ENCODE measurements at regions not wholly inside any gene's neighbourhood (a gene's known extent, or its start where the extent isn't known, plus 50 kb on each side); places are given as distances from the start of the nearest gene placed in this dataset.

DNA sequence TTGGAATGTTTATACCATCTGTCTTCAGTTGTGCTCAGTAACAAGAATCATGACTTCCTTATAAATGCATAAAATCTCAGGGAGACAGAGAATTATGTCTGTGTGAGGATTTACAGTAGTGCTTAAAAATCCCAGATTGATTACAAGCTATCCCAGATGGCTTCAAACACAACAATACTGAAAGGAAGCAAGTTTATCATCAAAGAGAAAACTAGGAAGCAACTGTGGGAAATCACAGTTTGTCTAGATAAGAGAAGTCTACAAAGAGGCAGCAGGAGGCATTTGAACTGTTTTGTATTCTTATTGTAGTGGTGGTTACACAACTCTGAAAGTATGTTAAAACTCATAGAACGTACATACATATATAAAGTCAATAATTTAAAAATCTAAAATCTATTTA is 104.4 kb upstream of the SALL4 start:
- TF ChIP-seq EZH2phosphoT487 (IDR thresholded peaks at IDR 0.05; ENCODE audit: borderline replicate concordance, low read length), result no peak
- TF ChIP-seq, protein P1, sequence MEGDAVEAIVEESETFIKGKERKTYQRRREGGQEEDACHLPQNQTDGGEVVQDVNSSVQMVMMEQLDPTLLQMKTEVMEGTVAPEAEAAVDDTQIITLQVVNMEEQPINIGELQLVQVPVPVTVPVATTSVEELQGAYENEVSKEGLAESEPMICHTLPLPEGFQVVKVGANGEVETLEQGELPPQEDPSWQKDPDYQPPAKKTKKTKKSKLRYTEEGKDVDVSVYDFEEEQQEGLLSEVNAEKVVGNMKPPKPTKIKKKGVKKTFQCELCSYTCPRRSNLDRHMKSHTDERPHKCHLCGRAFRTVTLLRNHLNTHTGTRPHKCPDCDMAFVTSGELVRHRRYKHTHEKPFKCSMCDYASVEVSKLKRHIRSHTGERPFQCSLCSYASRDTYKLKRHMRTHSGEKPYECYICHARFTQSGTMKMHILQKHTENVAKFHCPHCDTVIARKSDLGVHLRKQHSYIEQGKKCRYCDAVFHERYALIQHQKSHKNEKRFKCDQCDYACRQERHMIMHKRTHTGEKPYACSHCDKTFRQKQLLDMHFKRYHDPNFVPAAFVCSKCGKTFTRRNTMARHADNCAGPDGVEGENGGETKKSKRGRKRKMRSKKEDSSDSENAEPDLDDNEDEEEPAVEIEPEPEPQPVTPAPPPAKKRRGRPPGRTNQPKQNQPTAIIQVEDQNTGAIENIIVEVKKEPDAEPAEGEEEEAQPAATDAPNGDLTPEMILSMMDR (IDR thresholded peaks at IDR 0.05; ENCODE audit: low read depth, low read length, poor library complexity, severe bottlenecking), result no peak
- H3K9me2 ChIP-seq (replicated peaks; ENCODE audit: control insufficient read depth, low read length), result no peaks in the 10 kb centered on the region
- no peak overlapping the region for H3K4me2 ChIP-seq (ENCODE audit: low read length)
- H3K27ac ChIP-seq (ENCODE audit: low read depth, low read length), result no peak overlapping the region
- no peaks in the 10 kb centered on the region for H3K36me3 ChIP-seq (ENCODE audit: control insufficient read depth, low read length)
- no peaks in the 10 kb centered on the region for H4K20me1 ChIP-seq (ENCODE audit: control insufficient read depth, insufficient read depth, low read depth, low read length)
- H3F3A ChIP-seq (ENCODE audit: control insufficient read depth, insufficient read depth), result no peaks in the 10 kb centered on the region
- H3K4me1 ChIP-seq (ENCODE audit: control insufficient read depth, low read length), result no peaks in the 10 kb centered on the region
- no peaks in the 10 kb centered on the region for H3K9me3 ChIP-seq (ENCODE audit: control insufficient read depth, insufficient read depth, low read length)
- no peaks in the 10 kb centered on the region for H3K79me2 ChIP-seq (ENCODE audit: control insufficient read depth, low read length)
- no peaks in the 10 kb centered on the region for H3K27me3 ChIP-seq (ENCODE audit: control insufficient read depth, low read length)
- H3K4me3 ChIP-seq (ENCODE audit: low read length), result no peak overlapping the region

- H3K4me3 ChIP-seq (ENCODE audit: low read length), result no peak overlapping the region
- no peak overlapping the region for H3K27ac ChIP-seq (ENCODE audit: low read depth, low read length)
- no peaks in the 10 kb centered on the region for H3K36me3 ChIP-seq (ENCODE audit: control insufficient read depth, low read length)
- no peaks in the 10 kb centered on the region for H3K4me1 ChIP-seq (ENCODE audit: control insufficient read depth, low read length)
- H3K27me3 ChIP-seq (ENCODE audit: control insufficient read depth, low read length), result no peaks in the 10 kb centered on the region
- H3K9me2 ChIP-seq (replicated peaks; ENCODE audit: control insufficient read depth, low read length), result no peaks in the 10 kb centered on the region
- H3K79me2 ChIP-seq (ENCODE audit: control insufficient read depth, low read length), result no peaks in the 10 kb centered on the region
- no peaks in the 10 kb centered on the region for H3F3A ChIP-seq (ENCODE audit: control insufficient read depth, insufficient read depth)
- H4K20me1 ChIP-seq (ENCODE audit: control insufficient read depth, insufficient read depth, low read depth, low read length), result no peaks in the 10 kb centered on the region
- TF ChIP-seq EZH2phosphoT487 (IDR thresholded peaks at IDR 0.05; ENCODE audit: borderline replicate concordance, low read length), result no peak
- TF ChIP-seq, protein P1 (IDR thresholded peaks at IDR 0.05; ENCODE audit: low read depth, low read length, poor library complexity, severe bottlenecking), result no peak
- no peak overlapping the region for H3K4me2 ChIP-seq (ENCODE audit: low read length)
- H3K9me3 ChIP-seq (ENCODE audit: control insufficient read depth, insufficient read depth, low read length), result no peaks in the 10 kb centered on the region
Observed at GRCh38 chr20:51906049-51906448, 103.7 kb upstream of the SALL4 start.

- no peaks in the 10 kb centered on the region for H3F3A ChIP-seq (ENCODE audit: control insufficient read depth, insufficient read depth)
- H3K27me3 ChIP-seq (ENCODE audit: control insufficient read depth, low read length), result no peaks in the 10 kb centered on the region
- H3K4me3 ChIP-seq (ENCODE audit: low read length), result no peak overlapping the region
- no peak for TF ChIP-seq EZH2phosphoT487 (IDR thresholded peaks at IDR 0.05; ENCODE audit: borderline replicate concordance, low read length)
- TF ChIP-seq, protein P1 (IDR thresholded peaks at IDR 0.05; ENCODE audit: low read depth, low read length, poor library complexity, severe bottlenecking), result no peak
- H3K4me1 ChIP-seq (ENCODE audit: control insufficient read depth, low read length), result no peaks in the 10 kb centered on the region
- H4K20me1 ChIP-seq (ENCODE audit: control insufficient read depth, insufficient read depth, low read depth, low read length), result no peaks in the 10 kb centered on the region
- no peaks in the 10 kb centered on the region for H3K36me3 ChIP-seq (ENCODE audit: control insufficient read depth, low read length)
- H3K9me3 ChIP-seq (ENCODE audit: control insufficient read depth, insufficient read depth, low read length), result no peaks in the 10 kb centered on the region
- H3K27ac ChIP-seq (ENCODE audit: low read depth, low read length), result no peak overlapping the region
- H3K79me2 ChIP-seq (ENCODE audit: control insufficient read depth, low read length), result no peaks in the 10 kb centered on the region
- no peak overlapping the region for H3K4me2 ChIP-seq (ENCODE audit: low read length)
- H3K9me2 ChIP-seq (replicated peaks; ENCODE audit: control insufficient read depth, low read length), result no peaks in the 10 kb centered on the region
Observed at GRCh38 chr20:51902933-51903332, 100.6 kb upstream of the SALL4 start.

GRCh38 chr20:51900443-51900842 is 98.1 kb upstream of the SALL4 start:
- Histone ChIP-seq H3K4me2 (ENCODE audit: low read length) (no peak overlapping the region), H3F3A (ENCODE audit: control insufficient read depth, insufficient read depth) (no peaks in the 10 kb centered on the region), H3K79me2 (ENCODE audit: control insufficient read depth, low read length) (no peaks in the 10 kb centered on the region), H3K4me3 (ENCODE audit: low read length) (no peak overlapping the region), H3K4me1 (ENCODE audit: control insufficient read depth, low read length) (no peaks in the 10 kb centered on the region), H3K9me3 (ENCODE audit: control insufficient read depth, insufficient read depth, low read length) (no peaks in the 10 kb centered on the region), H3K27ac (ENCODE audit: low read depth, low read length) (no peak overlapping the region), H3K27me3 (ENCODE audit: control insufficient read depth, low read length) (no peaks in the 10 kb centered on the region), H4K20me1 (ENCODE audit: control insufficient read depth, insufficient read depth, low read depth, low read length) (no peaks in the 10 kb centered on the region), H3K9me2 (replicated peaks; ENCODE audit: control insufficient read depth, low read length) (no peaks in the 10 kb centered on the region), H3K36me3 (ENCODE audit: control insufficient read depth, low read length) (no peaks in the 10 kb centered on the region)
- TF ChIP-seq, protein P1 (IDR thresholded peaks at IDR 0.05; ENCODE audit: low read depth, low read length, poor library complexity, severe bottlenecking), result no peak
- no peak for TF ChIP-seq EZH2phosphoT487 (IDR thresholded peaks at IDR 0.05; ENCODE audit: borderline replicate concordance, low read length)
